ENCODE measurements at regions not wholly inside any gene's neighbourhood (a gene's known extent, or its start where the extent isn't known, plus 50 kb on each side); places are given as distances from the start of the nearest gene placed in this dataset.

- ChIA-PET CTCF (ENCODE audit: unreplicated experiment) (no interaction called here), POLR2A (interaction anchor here (1.0 kb wide), 1 partner anchor 21 kb away, joined by 4 read pairs; no protein-coding TSS in a partner anchor)
- intact Hi-C loops (cut with micrococcal nuclease; ENCODE audit: unreplicated experiment), result no loop called here
- Histone ChIP-seq H3K27ac (ENCODE audit: low read depth, low read length, poor library complexity, severe bottlenecking) (no peak overlapping the region), H3K36me3 (ENCODE audit: insufficient read depth, low read length) (no peaks in the 10 kb centered on the region), H3K4me1 (ENCODE audit: insufficient read depth, low read length, poor library complexity, severe bottlenecking) (no peaks in the 10 kb centered on the region), H4K20me1 (ENCODE audit: insufficient read depth, low read length) (no peaks in the 10 kb centered on the region), H2AFZ (ENCODE audit: low read length) (no peak overlapping the region), H3K9me3 (ENCODE audit: low read length) (0 out of 2 replicates have a peak, but pooled peaks cover 14% of the 10 kb centered on the region), H3K9me2 (ENCODE audit: insufficient read depth, low read length) (no peaks in the 10 kb centered on the region), H3K4me3 (ENCODE audit: low read depth, low read length, poor library complexity, severe bottlenecking) (no peak overlapping the region), H3K4me2 (ENCODE audit: low read length) (no peak overlapping the region), H3K79me2 (ENCODE audit: insufficient read depth, low read depth, low read length) (no peaks in the 10 kb centered on the region)
- BruUV-seq (replicated peaks), result no TSS peak
- TF ChIP-seq CTCF (conservative IDR thresholded peaks at IDR 0.05; ENCODE audit: low read length), result no peak
- no peak for TF ChIP-seq EZH2phosphoT487 (IDR thresholded peaks at IDR 0.05; ENCODE audit: borderline replicate concordance, low read depth, low read length)
- DNase-seq (ENCODE audit: low spot score), result no peak
These were observed 133.3 kb downstream of the RAMP3 start for GRCh38 chr7:45290880-45291279.

GRCh38 chr7:45292481-45292880, 134.9 kb downstream of the RAMP3 start:
- no peak for TF ChIP-seq CTCF (conservative IDR thresholded peaks at IDR 0.05; ENCODE audit: low read length)
- no peak for TF ChIP-seq EZH2phosphoT487 (IDR thresholded peaks at IDR 0.05; ENCODE audit: borderline replicate concordance, low read depth, low read length)
- ChIA-PET POLR2A (no interaction called here), CTCF (ENCODE audit: unreplicated experiment) (no interaction called here)
- Histone ChIP-seq H3K4me3 (ENCODE audit: low read depth, low read length, poor library complexity, severe bottlenecking) (no peak overlapping the region), H3K79me2 (ENCODE audit: insufficient read depth, low read depth, low read length) (no peaks in the 10 kb centered on the region), H3K27ac (ENCODE audit: low read depth, low read length, poor library complexity, severe bottlenecking) (no peak overlapping the region), H3K36me3 (ENCODE audit: insufficient read depth, low read length) (no peaks in the 10 kb centered on the region), H3K9me3 (ENCODE audit: low read length) (0 out of 2 replicates have a peak, but pooled peaks cover 14% of the 10 kb centered on the region), H3K4me2 (ENCODE audit: low read length) (no peak overlapping the region), H4K20me1 (ENCODE audit: insufficient read depth, low read length) (no peaks in the 10 kb centered on the region), H3K9me2 (ENCODE audit: insufficient read depth, low read length) (no peaks in the 10 kb centered on the region), H3K4me1 (ENCODE audit: insufficient read depth, low read length, poor library complexity, severe bottlenecking) (no peaks in the 10 kb centered on the region), H2AFZ (ENCODE audit: low read length) (no peak overlapping the region)
- intact Hi-C loops (cut with micrococcal nuclease; ENCODE audit: unreplicated experiment), result no loop called here
- no peak for DNase-seq (ENCODE audit: low spot score)
- BruUV-seq (replicated peaks), result no TSS peak

GRCh38 chr7:45293295-45293942, 135.8 kb downstream of the RAMP3 start:
- H3K9me3 ChIP-seq (ENCODE audit: low read length), result 0 out of 2 replicates have a peak, but pooled peaks cover 9% of the 10 kb centered on the region
- no peak overlapping the region for H3K4me2 ChIP-seq (ENCODE audit: low read length)
- TF ChIP-seq EZH2phosphoT487 (IDR thresholded peaks at IDR 0.05; ENCODE audit: borderline replicate concordance, low read depth, low read length) (no peak), CTCF (conservative IDR thresholded peaks at IDR 0.05; ENCODE audit: low read length) (no peak)
- H3K27ac ChIP-seq (ENCODE audit: low read depth, low read length, poor library complexity, severe bottlenecking), result no peak overlapping the region
- H4K20me1 ChIP-seq (ENCODE audit: insufficient read depth, low read length), result no peaks in the 10 kb centered on the region
- no peaks in the 10 kb centered on the region for H3K9me2 ChIP-seq (ENCODE audit: insufficient read depth, low read length)
- no peaks in the 10 kb centered on the region for H3K36me3 ChIP-seq (ENCODE audit: insufficient read depth, low read length)
- H2AFZ ChIP-seq (ENCODE audit: low read length), result no peak overlapping the region
- DNase-seq (ENCODE audit: low spot score), result no peak
- BruUV-seq (replicated peaks), result no TSS peak
- POLR2A ChIA-PET, result no interaction called here
- CTCF ChIA-PET (ENCODE audit: unreplicated experiment), result no interaction called here
- no peaks in the 10 kb centered on the region for H3K79me2 ChIP-seq (ENCODE audit: insufficient read depth, low read depth, low read length)
- intact Hi-C loops (cut with micrococcal nuclease; ENCODE audit: unreplicated experiment), result no loop called here
- no peak overlapping the region for H3K4me3 ChIP-seq (ENCODE audit: low read depth, low read length, poor library complexity, severe bottlenecking)
- no peaks in the 10 kb centered on the region for H3K4me1 ChIP-seq (ENCODE audit: insufficient read depth, low read length, poor library complexity, severe bottlenecking)
